ENCODE measurements at regions not wholly inside any gene's neighbourhood (a gene's known extent, or its start where the extent isn't known, plus 50 kb on each side); places are given as distances from the start of the nearest gene placed in this dataset.

GRCh38 chr2:34423301-34423700, 824.2 kb upstream of the FAM98A start:
- TF ChIP-seq, protein P1, sequence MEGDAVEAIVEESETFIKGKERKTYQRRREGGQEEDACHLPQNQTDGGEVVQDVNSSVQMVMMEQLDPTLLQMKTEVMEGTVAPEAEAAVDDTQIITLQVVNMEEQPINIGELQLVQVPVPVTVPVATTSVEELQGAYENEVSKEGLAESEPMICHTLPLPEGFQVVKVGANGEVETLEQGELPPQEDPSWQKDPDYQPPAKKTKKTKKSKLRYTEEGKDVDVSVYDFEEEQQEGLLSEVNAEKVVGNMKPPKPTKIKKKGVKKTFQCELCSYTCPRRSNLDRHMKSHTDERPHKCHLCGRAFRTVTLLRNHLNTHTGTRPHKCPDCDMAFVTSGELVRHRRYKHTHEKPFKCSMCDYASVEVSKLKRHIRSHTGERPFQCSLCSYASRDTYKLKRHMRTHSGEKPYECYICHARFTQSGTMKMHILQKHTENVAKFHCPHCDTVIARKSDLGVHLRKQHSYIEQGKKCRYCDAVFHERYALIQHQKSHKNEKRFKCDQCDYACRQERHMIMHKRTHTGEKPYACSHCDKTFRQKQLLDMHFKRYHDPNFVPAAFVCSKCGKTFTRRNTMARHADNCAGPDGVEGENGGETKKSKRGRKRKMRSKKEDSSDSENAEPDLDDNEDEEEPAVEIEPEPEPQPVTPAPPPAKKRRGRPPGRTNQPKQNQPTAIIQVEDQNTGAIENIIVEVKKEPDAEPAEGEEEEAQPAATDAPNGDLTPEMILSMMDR (IDR thresholded peaks at IDR 0.05; ENCODE audit: poor library complexity, severe bottlenecking), result no peak
- TF ChIP-seq RAD21 (conservative IDR thresholded peaks at IDR 0.05) (no peak), EZH2 (IDR thresholded peaks at IDR 0.05; ENCODE audit: borderline replicate concordance, insufficient read depth, low read length, poor library complexity, severe bottlenecking) (no peak), MXI1 (conservative IDR thresholded peaks at IDR 0.05; ENCODE audit: poor library complexity, severe bottlenecking) (no peak)
